CD14-positive monocyte (primary cell): ENCODE measurements at regions not wholly inside any gene's neighbourhood (a gene's known extent, or its start where the extent isn't known, plus 50 kb on each side); places are given as distances from the start of the nearest gene placed in this dataset.

Experiments
- DNase-seq, 3 donors: peaks; one replicate each; pipeline ENCODE4 v3.0.0-alpha.2; 2011 to 2022
- H2AFZ ChIP-seq: 2 replicates; pipeline ENCODE4 v1.6.0; 2012; ENCODE audit warnings: mild to moderate bottlenecking, low read depth, low read length, inconsistent platforms; ENCODE audit not compliant: insufficient read depth, poor library complexity, severe bottlenecking
- H3K27ac ChIP-seq, 2 donors: 1 replicate in 1 of 2; 2 replicates in 1 of 2; pipeline ENCODE4 v1.5.1; 2012 to 2013; ENCODE audit warnings: low read length in 2 of 2, control low read depth in 1 of 2, inconsistent platforms in 1 of 2, low read depth in 1 of 2, mild to moderate bottlenecking in 1 of 2
- H3K27me3 ChIP-seq, 2 donors: one replicate each; pipeline versions ENCODE4 v1.6.0 to v1.6.1; 2011 to 2013; ENCODE audit warnings: low read length in 2 of 2; ENCODE audit not compliant: control insufficient read depth in 2 of 2, insufficient read depth in 2 of 2
- H3K36me3 ChIP-seq, 2 donors: replicated peaks in 1 of 2; 1 replicate in 1 of 2; 2 replicates in 1 of 2; pipeline versions ENCODE4 v1.5.1 to v1.6.1; 2012 to 2013; ENCODE audit warnings: low read length in 2 of 2, control low read depth in 1 of 2, inconsistent platforms in 1 of 2, mild to moderate bottlenecking in 1 of 2; ENCODE audit not compliant: insufficient read depth in 2 of 2, control insufficient read depth in 1 of 2
- H3K4me1 ChIP-seq, 2 donors: 1 replicate in 1 of 2; 2 replicates in 1 of 2; pipeline versions ENCODE4 v1.5.1 to v1.6.1; 2012 to 2013; ENCODE audit warnings: low read length in 2 of 2, control low read depth in 1 of 2, inconsistent platforms in 1 of 2, mild to moderate bottlenecking in 1 of 2, moderate library complexity in 1 of 2; ENCODE audit not compliant: insufficient read depth in 2 of 2, control insufficient read depth in 1 of 2
- H3K4me2 ChIP-seq: replicated peaks from 2 replicates; pipeline ENCODE3; 2012; ENCODE audit warnings: low read length, moderate library complexity, mild to moderate bottlenecking; ENCODE audit not compliant: poor library complexity, severe bottlenecking; ENCODE audit errors: extremely low read depth
- H3K4me3 ChIP-seq, 3 experiments: fragments of 200-600 bp in 1 of 3; sonication (generic) in 1 of 3; replicated peaks in 1 of 3; 1 replicate in 2 of 3; 2 replicates in 1 of 3; pipeline ENCODE4 v1.5.1; 2011 to 2013; ENCODE audit warnings: low read length in 3 of 3, mild to moderate bottlenecking in 3 of 3, control low read depth in 2 of 3, low read depth in 2 of 3, inconsistent platforms in 1 of 3, moderate library complexity in 1 of 3
- H3K79me2 ChIP-seq: 2 replicates; pipeline ENCODE4 v1.6.0; 2012; ENCODE audit warnings: mild to moderate bottlenecking, control low read depth, inconsistent platforms, low read length, moderate library complexity; ENCODE audit not compliant: insufficient read depth
- H3K9ac ChIP-seq: 2 replicates; pipeline ENCODE4 v1.6.0; 2017; ENCODE audit warnings: low read length, mild to moderate bottlenecking; ENCODE audit not compliant: insufficient read depth, poor library complexity, severe bottlenecking
- H3K9me3 ChIP-seq, 2 donors: replicated peaks in 1 of 2; 1 replicate in 1 of 2; 2 replicates in 1 of 2; pipeline versions ENCODE4 v1.5.1 to v1.6.1; 2012 to 2013; ENCODE audit warnings: low read length in 2 of 2, control low read depth in 1 of 2; ENCODE audit not compliant: control insufficient read depth in 1 of 2, insufficient read depth in 1 of 2
- H4K20me1 ChIP-seq: 2 replicates; pipeline ENCODE4 v1.6.0; 2012; ENCODE audit warnings: mild to moderate bottlenecking, low read length, control low read depth, moderate library complexity; ENCODE audit not compliant: insufficient read depth
- H3K27ac Mint-ChIP-seq, 7 donors: one replicate each; pipeline ENCODE4 v1.8.0; 2020; ENCODE audit warnings: mild to moderate bottlenecking in 7 of 7, mixed read lengths in 7 of 7, moderate library complexity in 6 of 7, inconsistent platforms in 2 of 7
- H3K27me3 Mint-ChIP-seq, 3 donors: one replicate each; pipeline ENCODE4 v1.8.0; 2021 to 2022; ENCODE audit warnings: low read depth in 3 of 3, mild to moderate bottlenecking in 3 of 3, mixed read lengths in 3 of 3, moderate library complexity in 3 of 3, inconsistent platforms in 1 of 3
- H3K36me3 Mint-ChIP-seq, 2 donors: one replicate each; pipeline ENCODE4 v1.8.0; 2020; ENCODE audit warnings: mixed read lengths in 2 of 2, inconsistent platforms in 1 of 2, mild to moderate bottlenecking in 1 of 2
- H3K4me1 Mint-ChIP-seq: one replicate; pipeline ENCODE4 v1.8.0; 2020; ENCODE audit warnings: mild to moderate bottlenecking, mixed read lengths
- H3K4me3 Mint-ChIP-seq, 2 donors: one replicate each; pipeline ENCODE4 v1.8.0; 2020; ENCODE audit warnings: mild to moderate bottlenecking in 2 of 2, mixed read lengths in 2 of 2, moderate library complexity in 1 of 2
- H3K9me3 Mint-ChIP-seq, 7 donors: one replicate each; pipeline ENCODE4 v1.8.0; 2020 to 2022; ENCODE audit warnings: mixed read lengths in 7 of 7, mild to moderate bottlenecking in 6 of 7, moderate library complexity in 6 of 7, inconsistent platforms in 2 of 7
- whole genome bisulfite sequencing: methylation state at CpG from one replicate; pipeline ENCODE4 v1.1.5; 2013; ENCODE audit warnings: missing lambda C conversion rate; ENCODE audit not compliant: insufficient coverage; 5-methylcytosine and 5-hydroxymethylcytosine counted together
- intact Hi-C, 2 donors: fragments of 100-400 bp; cut with micrococcal nuclease; formaldehyde crosslinking; loops; one replicate each; pipeline versions ENCODE4 v1.15.0 to v1.15.1; 2023
- TF ChIP-seq, protein P1 (sequence below): fragments of 200-600 bp; IDR thresholded peaks from one replicate; pipeline ENCODE4 v1.8.0; 2022; ENCODE audit warnings: antibody characterized with exemption, mild to moderate bottlenecking

DNA sequence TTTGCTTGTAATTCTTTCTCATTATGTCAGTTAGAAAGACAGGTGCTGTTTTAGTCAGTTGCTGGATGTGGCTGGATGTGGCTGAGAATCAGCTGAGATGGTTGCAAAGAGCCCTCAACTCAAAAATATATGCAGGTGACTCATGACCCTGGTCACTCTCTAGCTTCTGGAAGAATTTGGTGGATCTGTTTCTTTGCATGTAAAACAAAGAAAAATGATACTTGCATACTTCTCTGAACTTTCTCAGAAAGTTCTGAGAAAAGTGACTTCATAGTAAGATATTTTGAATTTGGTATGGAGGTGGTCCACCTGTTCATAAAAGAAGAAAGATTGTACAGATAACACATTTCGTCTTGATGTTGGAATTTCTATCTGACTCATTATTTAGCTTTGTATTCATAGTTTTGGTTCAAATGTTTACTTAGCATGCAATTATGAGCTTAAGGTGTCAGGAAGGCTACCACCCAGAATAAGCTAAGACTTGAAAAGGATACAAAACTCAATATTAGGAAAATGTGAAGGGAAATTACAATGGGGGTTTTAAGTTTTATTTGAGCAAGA, 163.2 kb upstream of the OLIG3 start:
- peaks cover 15 to 42% of the 10 kb centered on the region in 2 donors for H3K9me3 ChIP-seq
- TF ChIP-seq, protein P1, sequence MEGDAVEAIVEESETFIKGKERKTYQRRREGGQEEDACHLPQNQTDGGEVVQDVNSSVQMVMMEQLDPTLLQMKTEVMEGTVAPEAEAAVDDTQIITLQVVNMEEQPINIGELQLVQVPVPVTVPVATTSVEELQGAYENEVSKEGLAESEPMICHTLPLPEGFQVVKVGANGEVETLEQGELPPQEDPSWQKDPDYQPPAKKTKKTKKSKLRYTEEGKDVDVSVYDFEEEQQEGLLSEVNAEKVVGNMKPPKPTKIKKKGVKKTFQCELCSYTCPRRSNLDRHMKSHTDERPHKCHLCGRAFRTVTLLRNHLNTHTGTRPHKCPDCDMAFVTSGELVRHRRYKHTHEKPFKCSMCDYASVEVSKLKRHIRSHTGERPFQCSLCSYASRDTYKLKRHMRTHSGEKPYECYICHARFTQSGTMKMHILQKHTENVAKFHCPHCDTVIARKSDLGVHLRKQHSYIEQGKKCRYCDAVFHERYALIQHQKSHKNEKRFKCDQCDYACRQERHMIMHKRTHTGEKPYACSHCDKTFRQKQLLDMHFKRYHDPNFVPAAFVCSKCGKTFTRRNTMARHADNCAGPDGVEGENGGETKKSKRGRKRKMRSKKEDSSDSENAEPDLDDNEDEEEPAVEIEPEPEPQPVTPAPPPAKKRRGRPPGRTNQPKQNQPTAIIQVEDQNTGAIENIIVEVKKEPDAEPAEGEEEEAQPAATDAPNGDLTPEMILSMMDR, result no peak
- Mint-ChIP-seq H3K4me1 (no peaks in the 10 kb centered on the region), H3K36me3 (no peaks in the 10 kb centered on the region), H3K27me3 (peaks cover 0 to 2% (median 0%) of the 10 kb centered on the region in 3 donors), H3K4me3 (peak overlapping the region in 1 of 2 donors; percentile 6), H3K9me3 (peaks cover 9 to 42% (median 30%) of the 10 kb centered on the region in 7 donors), H3K27ac (peak overlapping the region in 1 of 7 donors; percentile 62)
- no peak for DNase-seq
- H3K4me2 ChIP-seq, result no peak overlapping the region
- no peak overlapping the region for H2AFZ ChIP-seq
- H4K20me1 ChIP-seq, result no peaks in the 10 kb centered on the region
- intact Hi-C loops, result no loop called here
- H3K4me1 ChIP-seq, result no peaks in the 10 kb centered on the region
- H3K79me2 ChIP-seq, result no peaks in the 10 kb centered on the region
- H3K27me3 ChIP-seq, result no peaks in the 10 kb centered on the region
- no CpG with 5 or more reads among the region's 1 CpG for WGBS
- no peak overlapping the region for H3K9ac ChIP-seq
- H3K27ac ChIP-seq, result no peak overlapping the region
- H3K36me3 ChIP-seq, result no peaks in the 10 kb centered on the region
- H3K4me3 ChIP-seq, result no peak overlapping the region

DNA sequence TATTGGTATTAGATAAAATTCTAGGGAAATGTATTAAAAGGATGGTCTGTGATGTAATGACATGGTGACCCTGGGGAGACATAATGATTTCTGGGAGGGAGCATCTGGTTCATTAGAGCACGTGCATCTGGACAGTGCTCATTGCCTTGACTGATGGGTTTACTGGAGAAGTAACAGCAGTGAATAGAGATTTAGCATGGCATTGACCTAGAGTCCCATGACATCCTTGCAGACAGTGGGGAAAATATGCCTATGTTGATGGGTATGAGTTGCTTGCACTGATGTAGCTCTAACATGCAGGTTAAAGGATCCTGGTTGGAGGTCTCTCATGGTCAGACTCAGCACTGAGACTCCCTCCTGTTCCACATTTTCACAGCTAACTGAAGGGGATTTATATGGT, 164.1 kb upstream of the OLIG3 start:
- H3K27me3 ChIP-seq, result no peaks in the 10 kb centered on the region
- Mint-ChIP-seq H3K27me3 (peaks cover 0 to 2% (median 0%) of the 10 kb centered on the region in 3 donors), H3K36me3 (no peaks in the 10 kb centered on the region), H3K9me3 (peaks cover 4 to 35% (median 25%) of the 10 kb centered on the region in 7 donors), H3K4me3 (no peak overlapping the region), H3K27ac (no peak overlapping the region), H3K4me1 (no peaks in the 10 kb centered on the region)
- peaks cover 7 to 36% of the 10 kb centered on the region in 2 donors for H3K9me3 ChIP-seq
- TF ChIP-seq, protein P1, result no peak
- 100% methylated on average over 1 of the region's 1 CpG for WGBS
- no peaks in the 10 kb centered on the region for H3K36me3 ChIP-seq
- H3K4me2 ChIP-seq, result no peak overlapping the region
- no peak overlapping the region for H3K4me3 ChIP-seq
- no peak for DNase-seq
- H4K20me1 ChIP-seq, result no peaks in the 10 kb centered on the region
- H3K79me2 ChIP-seq, result no peaks in the 10 kb centered on the region
- no peaks in the 10 kb centered on the region for H3K4me1 ChIP-seq
- no peak overlapping the region for H3K27ac ChIP-seq
- no peak overlapping the region for H2AFZ ChIP-seq
- intact Hi-C loops, result no loop called here
- H3K9ac ChIP-seq, result no peak overlapping the region
